AML-193 (cell line): ENCODE measurements at regions not wholly inside any gene's neighbourhood (a gene's known extent, or its start where the extent isn't known, plus 50 kb on each side); places are given as distances from the start of the nearest gene placed in this dataset.

Source experiments
- DNase-seq, 2 experiments: peaks; one replicate each; lab custom pipeline; 2025; lab: John Stamatoyannopoulos, UW

DNA sequence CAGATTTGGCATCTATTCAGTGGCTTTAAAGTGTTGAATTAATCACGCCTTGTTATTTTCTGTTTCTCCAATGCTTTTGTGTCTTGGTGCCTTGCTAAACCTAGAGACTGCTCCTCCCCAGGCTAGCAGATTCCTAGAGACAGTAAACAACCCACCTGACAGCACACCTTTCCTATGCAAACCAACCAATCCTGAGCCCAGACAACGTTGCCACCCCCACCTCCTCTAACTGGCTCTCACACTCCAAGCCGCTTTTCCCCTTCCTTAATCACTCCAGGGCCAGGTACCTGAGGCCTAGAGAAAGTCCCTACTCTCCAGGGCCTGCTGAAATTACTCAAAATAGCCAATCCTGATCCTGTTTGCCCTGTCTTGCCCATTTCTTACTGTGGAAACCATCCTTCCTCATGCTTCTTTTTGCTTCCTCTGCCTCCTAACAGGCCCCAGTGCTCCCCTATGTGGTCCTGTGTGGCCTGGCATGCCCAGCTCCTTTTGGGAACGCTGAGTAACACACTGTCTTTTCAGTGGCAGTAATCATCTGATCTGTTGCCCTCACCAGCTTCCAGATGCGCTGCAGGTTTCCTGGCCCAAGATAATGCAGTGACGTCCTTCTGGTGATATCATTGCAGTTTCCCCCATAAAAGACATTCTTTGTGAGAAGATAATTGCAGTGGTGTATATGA lies 53.4 kb downstream of the GAS1 start:
- no peak for DNase-seq

DNA sequence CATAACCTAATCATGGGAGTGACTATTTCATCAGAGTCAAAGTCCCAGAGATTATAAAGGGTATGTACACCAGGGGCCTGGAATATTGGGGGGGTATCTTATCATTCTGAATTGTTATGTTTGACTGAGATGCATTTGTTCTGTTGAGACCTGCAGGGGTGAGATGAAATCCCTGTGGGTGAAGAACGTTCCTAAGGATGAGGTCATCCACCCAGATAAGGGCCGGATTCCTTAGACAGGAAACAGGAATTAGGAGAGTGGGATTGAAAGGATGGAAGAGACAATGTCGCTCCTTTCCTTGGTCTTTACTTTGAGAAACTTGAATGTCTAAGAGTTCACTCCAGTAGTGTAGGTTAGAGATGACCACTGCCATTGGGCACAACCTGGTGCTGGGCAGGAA lies 54.7 kb downstream of the GAS1 start:
- no peak for DNase-seq

DNA sequence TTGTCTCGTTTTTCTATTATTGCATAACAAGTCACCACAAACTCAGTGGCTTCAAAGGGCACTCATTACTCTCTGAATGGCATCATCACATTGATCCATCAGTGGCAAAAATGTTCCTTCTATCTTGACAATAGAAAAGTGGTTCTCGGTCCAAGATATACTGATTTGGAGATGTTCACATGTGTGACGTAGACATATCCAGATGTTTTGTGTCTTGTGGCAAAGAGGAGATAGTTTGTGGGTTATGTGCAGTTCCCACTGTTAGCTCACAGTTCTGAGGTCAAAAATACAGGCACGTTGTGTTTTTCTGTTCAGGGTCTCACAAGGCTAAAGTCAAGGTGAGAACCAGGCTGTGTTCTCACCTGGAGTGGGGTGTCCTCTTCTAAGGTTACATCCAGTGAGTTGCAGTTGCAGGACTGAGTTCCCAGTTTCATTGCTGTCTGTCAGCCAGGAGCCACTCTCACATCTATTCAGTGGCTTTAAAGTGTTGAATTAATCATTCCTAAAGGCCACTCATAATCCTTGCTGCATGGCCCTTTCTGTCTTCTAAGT lies 55.3 kb downstream of the GAS1 start:
- no peak for DNase-seq

DNA sequence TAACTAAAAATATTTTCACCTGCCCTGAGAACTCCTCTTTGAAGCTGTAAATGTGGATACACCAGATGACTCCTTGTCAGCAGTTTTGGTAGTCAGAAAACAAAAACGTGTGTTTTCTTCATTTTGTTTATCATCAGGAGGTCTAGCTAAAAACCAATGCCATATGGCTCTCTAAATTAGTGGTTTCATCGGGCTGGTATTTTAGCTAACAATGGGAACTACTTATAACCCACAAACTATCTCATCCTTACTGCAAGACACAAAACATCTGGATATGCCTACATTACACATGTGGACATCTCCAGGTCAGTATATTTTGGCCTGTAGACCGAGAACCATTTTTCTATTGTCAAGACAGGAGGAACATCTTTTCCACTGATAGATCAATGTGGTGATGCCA lies 56.2 kb downstream of the GAS1 start:
- no peak for DNase-seq

DNA sequence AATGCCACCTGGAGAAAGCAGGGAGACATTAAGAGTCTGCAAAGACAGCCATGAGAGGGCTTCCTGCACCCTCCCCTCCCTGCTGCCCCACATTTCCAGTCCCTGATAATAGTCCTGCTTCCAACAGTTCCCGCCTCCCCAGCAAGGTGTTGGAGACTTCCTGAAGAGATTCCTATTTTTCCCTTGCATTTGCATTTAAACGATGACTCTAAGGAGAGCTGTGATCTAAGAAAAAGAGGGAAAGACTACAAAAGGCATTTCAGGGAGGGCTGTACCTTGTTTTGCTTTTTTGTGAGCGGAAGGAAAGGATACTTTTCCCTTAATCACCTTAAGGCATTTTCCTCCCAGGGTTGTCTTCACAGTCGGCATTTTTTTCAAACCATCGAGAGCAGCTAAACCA lies 62.1 kb downstream of the GAS1 start:
- DNase-seq, result no peak

DNA sequence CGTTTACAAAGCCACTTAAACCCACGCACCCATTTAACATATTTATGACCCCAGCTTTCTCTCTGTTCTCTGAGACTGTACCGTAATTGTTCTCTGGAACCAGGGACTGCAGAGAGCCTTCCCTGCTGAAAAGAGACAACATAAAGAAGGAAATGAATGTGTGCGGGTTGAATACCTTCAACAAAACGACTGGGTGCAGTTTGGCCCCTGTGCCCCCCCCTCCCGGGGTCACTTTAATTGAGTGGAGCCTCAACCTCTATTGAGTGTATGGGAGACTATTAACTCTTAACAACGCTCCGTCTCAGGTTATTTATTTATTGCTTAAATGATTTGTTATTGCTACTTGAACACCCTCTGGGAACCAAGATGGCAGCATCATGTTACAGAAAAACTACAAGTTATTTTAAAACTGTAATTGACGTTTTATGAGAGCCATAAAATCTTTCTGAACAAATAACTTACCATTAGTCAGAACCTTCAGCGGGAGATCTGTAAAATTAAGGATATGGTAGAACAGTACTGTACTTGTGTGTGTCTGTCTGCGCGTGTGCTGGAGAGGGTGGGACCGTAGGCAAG lies 70.6 kb downstream of the GAS1 start:
- no peak for DNase-seq

DNA sequence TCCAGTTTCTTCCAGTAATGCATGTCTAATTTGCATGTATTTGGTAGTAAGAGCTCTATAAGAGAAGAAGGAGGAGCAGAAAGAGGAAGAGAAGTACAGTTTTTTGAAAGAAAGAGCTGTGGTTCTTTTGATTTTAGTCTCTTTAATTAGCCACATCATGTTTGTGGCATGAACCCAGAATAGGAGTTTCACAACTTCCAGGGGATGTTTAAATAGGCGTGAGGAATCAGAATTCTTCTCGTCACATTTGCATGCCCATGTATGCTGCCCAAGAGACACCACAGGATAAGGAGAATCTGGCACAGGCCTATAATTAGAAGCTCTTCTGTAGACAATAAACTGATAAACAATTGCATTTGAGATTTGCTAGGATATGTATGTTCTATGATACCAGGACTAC lies 78.7 kb downstream of the GAS1 start:
- DNase-seq, result no peak

DNA sequence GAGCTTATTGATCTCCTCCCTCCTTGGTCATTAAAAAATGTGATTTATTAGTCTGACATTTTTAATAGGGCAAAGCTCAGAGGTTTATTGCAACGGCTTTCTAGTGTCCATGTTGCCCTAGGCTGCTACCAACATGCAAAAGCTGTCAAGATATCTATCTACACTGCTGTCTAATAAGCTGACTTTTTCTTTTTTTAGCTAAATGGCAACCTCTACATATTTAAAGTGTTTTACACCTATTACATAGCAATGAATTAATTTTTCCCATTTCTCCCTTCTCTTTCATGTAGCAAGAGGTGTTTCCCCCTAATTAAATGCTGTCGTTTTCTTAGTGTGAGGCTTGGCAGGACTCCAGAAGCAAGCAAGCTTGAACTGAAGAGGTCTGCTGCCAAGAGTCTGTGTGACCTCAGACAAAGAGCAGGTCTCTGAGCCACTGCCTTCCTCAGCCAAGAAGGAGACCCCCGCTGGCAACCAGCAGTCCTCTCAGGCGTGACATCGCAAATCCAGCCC lies 79.4 kb downstream of the GAS1 start:
- no peak for DNase-seq

DNA sequence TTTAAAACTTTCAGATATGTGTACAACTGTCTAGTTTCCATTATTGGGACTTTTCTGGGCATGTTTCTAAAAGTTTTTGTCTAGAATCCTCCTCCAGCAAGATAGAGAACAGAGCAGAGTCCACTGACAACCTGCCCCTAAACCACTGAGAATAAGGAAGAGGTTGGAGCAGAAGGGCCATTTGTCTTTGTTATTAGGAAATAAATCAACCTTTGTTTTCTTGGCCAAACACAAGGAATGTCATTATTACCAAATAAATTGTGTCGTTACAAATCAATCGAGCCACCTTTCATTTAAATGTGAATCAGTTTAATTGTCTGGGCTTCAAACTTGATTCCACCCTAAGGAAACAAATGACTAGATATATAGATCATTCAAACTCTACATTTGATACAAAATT lies 81.4 kb downstream of the GAS1 start:
- no peak for DNase-seq

DNA sequence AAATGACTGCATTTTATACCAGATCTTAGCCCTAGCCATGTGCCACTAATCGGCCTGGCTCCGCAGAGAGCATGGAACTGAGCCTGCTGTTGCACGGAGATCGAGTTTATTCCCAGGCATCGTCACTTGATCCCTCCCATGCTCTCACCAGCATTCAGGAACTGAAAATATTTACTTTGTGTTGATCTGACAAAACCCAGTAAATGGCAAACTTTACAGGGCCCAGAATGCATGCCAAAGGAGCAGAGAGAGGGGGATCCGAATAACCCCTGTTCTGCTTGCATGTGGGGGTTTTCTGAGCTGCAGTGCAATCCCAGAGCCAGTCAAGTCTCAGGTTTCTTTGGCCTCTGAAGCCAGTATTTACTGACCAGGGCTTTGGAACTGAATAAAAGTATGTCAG lies 87.3 kb downstream of the GAS1 start:
- DNase-seq, result no peak

DNA sequence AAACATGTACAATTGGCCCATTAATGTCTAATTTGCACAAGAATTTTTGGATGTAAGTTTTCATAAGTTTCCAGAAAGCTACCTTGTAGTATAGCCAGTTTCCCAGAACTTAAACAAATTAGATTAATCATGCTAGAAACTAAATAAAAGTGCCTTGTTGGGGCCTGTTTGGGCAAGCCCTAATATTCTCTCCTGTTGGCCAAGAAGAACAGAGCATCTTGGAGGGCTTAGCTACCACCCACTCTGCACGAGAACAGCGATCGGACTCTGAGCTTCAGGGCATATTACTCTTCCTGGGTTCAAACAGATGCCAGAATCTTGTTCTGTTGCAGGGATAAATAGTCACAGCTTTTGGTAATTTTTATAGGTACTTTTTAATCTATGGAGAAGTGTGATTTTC lies 88.2 kb downstream of the GAS1 start:
- no peak for DNase-seq

DNA sequence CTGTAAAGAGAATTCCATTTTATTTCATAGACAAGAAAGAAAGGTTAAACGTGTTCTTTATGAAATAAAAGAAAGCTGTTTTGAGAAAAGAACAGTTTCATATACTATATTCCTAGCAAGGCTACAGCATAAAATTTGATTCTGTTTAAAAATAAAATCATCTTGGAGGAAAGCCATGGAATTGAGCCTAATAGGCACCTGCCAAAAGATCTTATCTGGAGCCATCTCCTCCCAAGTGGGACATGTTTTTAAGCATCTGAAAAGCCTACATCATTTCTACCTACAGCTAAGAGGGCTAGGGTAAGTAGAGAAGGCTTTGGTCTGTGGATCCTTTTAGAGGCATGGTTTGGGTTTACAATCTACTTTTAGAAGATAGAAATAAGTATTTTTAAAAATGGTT lies 89.3 kb downstream of the GAS1 start:
- DNase-seq, result no peak

DNA sequence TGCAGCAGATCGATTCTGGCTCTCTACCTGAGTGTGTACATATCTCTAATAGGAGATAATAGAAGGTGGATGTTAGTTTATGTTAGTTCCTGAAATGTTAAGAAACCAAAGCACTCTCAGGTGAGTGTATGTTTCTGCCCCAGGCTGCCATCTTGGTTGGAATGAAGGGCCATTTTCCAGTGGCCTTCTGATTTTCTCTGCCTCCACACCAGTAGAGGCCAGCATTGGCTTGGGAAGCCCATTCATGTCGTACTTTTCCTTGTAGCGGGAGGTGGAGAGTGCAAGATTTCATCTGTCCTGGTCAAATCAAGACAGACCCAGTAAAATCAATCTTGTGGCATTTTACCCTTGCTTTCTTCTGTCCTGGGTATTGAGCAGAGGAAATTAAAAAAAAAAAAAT lies 91.0 kb downstream of the GAS1 start:
- DNase-seq, result no peak

DNA sequence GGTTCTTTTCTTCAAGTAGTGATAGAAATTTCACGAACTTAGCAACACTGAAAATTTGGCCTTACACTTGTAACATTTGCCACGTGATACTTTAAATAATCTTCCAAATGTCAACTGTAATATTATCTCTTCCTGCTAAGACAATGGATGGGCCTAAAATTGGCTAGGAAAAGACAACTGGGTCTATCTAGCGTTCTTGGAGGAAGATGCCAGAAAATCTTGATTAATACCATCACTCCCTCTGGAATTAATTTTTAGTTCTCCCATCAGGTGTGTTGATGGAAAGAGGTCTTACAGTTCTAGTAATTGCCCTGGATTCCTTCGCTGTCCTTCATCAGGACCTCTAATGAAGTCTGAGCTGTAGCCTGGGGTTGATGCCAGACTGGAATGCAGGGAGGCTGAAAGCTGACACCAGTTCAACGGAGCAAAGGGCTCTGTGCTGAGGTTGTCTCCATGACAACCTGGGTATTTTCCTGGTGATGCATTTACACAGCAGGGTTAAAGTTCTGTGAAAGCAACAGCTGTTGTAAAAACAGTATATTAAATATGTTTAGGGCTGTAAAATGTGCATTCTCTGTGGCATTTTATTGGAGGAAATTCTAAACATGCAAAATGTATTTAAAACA lies 92.3 kb downstream of the GAS1 start:
- no peak for DNase-seq

DNA sequence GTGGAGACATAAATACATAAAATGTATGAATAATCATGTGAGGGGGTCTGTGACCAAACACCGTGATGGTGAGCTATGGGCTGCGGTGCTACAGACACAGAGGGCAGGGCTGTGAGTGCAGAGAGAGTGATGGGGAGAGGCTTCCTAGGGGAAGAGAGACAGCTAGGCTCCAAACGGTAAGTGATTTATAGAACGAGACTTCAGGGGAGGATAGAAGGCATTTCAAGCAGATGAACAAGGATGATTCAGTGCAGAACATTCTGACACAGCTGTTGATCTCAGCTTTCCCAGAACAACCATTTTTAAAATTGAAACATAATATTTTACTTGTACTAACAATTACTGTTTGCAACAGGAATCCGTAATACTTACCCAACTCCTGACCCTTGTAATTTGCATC lies 100.7 kb downstream of the GAS1 start:
- no peak for DNase-seq

DNA sequence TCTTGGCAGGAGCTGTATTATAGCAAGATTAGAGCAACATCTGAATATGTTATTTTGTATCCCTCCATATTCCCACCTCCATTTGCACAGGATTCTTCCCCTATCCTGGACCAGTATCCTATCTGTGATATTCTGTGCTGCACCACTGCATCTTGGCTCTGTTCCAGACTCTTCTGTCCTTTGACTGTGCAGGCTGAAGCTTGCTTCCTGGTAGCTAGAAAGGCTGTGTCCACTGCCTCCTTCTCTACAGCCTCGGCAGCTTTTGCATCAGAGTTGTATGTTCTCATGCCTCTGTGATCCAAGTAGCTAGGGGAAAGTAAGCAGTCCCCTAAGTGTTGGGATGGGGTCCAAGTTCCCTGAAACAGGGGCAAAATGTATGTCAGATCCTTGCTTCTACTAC lies 104.1 kb downstream of the GAS1 start:
- DNase-seq, result no peak

DNA sequence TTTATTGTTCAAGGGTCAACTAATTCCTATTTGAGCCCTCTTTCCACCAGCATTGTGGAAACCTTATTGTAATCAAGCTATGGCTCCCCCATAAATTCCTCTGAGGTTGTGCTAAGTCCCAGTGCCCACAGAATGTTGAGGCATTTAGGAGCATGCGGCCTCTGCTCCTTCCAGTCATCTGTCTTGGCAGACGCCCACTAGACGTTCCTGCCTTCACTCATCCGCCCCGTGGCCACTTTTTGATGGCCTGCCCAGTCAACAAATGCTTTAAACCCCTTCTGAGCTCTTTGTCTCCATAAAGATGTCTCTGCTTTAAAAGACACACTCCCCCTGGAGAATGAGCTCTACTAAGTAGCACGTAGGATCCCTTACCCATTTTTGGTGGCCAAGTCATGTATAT lies 104.7 kb downstream of the GAS1 start:
- DNase-seq, result no peak

DNA sequence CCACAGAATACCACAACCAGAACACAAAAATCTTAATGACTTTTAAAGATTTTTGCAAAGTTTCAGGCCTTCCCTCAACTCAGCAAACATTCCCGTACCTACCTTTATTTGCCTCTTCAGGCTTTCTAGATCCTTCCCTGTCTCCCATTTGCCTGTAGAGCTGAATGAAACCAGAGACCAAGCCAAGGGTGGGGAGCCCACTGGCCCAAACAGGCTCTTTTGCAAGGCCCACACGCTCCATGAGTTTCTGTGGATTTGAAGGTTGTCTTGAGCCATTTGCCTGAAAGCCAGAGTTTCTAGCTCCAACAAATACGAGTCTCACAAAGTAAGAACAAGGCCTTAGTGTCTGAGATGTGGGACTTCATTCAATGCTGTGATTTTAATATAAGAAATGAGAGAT lies 107.8 kb downstream of the GAS1 start:
- DNase-seq, result no peak

DNA sequence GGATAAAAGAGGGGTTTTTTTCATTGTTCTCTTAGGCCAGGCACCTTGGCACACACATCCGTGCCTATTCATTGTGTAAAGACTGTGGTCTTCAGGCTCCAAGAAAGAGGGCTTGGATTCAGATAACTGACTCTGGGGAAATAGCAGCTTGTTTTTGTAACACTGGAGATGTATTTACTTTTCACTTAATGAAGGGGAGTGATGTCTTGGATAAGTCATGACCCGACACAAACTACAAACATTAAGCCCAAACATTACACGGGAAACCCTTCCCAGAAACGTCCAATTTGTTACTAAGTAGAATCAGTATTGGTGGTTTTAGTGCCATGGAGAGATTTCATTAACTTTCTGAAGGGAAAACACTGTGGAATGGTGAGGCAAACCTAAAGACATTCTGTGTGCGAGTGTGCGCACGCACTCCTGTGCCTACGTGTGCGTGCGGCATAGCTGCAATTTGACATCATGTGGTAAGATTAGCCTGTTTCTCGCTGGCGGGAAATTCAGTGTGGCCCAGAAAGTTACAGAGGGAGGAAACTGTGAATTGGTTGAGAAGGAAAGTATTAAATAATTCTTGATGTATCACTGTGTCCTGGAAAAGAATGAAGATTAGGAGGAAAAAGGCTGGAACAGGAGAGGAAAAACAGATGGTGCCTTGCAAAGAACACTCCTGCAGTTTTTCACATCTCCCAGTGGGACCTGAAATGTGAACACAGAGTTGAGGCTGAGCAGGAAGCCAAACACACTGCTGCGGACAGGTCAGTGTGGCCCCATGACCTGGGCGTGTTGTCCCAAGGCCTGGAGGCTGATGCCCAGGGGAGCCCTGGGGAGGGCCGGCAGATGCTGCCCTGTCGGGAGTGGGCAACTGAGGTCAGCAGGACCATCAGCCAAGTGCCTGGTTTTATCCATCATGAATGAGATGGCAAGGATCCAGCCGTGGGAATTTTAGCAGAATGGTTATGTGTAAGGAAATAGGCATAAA lies 108.5 kb downstream of the GAS1 start:
- DNase-seq, result no peak

DNA sequence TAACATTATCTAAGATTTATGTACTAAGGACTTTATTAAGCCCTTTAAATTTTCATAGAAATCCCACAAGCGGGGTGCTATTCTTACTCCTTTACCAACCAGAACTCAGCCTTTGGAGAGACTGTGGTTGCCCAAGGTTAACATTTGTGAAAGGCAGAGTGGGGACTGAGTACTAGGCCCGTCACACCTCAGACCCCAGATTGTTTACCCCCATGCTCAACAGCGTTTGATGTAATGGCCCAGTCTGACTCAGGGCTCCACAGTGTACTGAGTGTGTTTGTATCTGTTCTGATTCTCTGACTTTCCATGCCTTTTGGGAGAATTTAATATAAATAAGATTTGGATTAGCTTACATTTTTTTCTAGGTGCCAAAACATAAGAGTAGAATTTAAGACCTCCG lies 110.0 kb downstream of the GAS1 start:
- no peak for DNase-seq

DNA sequence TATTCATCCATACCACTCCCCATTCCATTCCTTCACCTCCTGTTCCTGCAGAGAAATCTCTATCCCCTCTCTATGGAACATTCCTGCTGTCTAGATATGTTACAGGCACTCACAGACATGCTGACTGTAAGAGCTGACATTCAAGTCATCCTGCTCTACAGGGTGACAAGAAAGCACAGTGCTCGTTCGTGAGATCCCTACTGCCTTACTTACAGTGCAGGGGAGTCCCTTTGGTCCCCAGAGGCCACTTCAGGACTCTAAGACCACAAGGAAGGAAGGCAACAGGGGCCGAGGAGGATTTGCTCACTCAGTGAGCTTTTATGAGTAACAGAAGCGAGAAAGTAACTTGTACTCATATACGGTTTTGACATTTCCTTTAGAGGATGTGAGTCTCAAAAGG lies 110.5 kb downstream of the GAS1 start:
- DNase-seq, result no peak

DNA sequence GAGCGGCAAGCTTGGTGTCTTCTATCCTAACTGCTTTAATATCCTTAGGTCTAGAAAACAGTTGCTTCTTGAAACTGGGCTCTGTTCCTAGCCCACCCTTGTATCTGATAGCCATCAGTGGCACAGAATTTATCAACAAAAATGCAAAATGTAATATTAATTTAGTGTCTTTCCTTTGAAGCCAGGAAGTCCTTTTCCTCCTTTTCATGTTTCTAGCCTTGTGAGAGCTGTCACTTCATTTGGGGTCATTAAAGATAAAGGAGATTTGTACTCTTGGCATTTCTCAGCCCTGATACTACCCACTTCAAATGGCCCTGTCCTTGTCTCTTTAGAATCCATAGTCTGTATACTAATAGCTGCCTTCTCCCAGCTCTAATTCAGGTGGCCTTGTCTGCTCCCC lies 111.0 kb downstream of the GAS1 start:
- no peak for DNase-seq
